ENCODE measurements at regions not wholly inside any gene's neighbourhood (a gene's known extent, or its start where the extent isn't known, plus 50 kb on each side); places are given as distances from the start of the nearest gene placed in this dataset.
"Not testable (repeated sequence)": the region's sequence is repeated elsewhere in the genome, so short reads cannot be mapped to it uniquely, and the experiment has no call there.

DNA sequence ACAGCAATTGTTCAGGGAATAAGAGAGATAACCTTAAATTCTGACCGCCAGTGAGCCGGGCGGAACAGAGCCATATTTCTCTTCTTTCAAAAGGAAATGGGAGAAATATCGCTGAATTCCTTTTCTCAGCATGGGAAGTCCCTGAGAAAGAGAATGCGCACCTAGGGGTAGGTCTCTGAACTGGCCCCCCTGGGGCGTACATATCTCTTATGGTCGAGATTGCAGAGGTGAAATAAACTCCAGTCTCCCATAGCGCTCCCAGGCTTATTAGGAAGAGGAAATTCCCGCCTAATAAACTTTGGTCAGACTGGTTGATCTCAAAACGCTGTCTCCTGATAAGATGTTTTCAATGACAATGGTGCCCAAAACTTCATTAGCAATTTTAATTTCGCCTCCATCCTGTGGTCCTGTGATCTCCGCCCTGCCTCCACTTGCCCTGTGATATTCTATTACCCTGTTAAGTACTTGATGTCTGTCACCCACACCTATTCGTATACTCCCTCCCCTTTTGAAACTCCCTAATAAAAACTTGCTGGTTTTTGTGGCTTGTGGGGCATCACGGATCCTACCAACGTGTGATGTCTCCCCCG is 195.8 kb upstream of the HMCN1 start:
- TF ChIP-seq, protein P1, sequence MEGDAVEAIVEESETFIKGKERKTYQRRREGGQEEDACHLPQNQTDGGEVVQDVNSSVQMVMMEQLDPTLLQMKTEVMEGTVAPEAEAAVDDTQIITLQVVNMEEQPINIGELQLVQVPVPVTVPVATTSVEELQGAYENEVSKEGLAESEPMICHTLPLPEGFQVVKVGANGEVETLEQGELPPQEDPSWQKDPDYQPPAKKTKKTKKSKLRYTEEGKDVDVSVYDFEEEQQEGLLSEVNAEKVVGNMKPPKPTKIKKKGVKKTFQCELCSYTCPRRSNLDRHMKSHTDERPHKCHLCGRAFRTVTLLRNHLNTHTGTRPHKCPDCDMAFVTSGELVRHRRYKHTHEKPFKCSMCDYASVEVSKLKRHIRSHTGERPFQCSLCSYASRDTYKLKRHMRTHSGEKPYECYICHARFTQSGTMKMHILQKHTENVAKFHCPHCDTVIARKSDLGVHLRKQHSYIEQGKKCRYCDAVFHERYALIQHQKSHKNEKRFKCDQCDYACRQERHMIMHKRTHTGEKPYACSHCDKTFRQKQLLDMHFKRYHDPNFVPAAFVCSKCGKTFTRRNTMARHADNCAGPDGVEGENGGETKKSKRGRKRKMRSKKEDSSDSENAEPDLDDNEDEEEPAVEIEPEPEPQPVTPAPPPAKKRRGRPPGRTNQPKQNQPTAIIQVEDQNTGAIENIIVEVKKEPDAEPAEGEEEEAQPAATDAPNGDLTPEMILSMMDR (IDR thresholded peaks at IDR 0.05; ENCODE audit: borderline replicate concordance, extremely low read depth, low read length, poor library complexity, severe bottlenecking) = not testable (repeated sequence)
- TF ChIP-seq EZH2 (IDR thresholded peaks at IDR 0.05; ENCODE audit: borderline replicate concordance, low read depth, low read length, severe bottlenecking) = not testable (repeated sequence)
